HG03135 (cell line): ENCODE measurements at regions not wholly inside any gene's neighbourhood (a gene's known extent, or its start where the extent isn't known, plus 50 kb on each side); places are given as distances from the start of the nearest gene placed in this dataset.

Experiments used
- ATAC-seq: cut with Tn5 transposase; IDR thresholded peaks from one replicate; pipeline ENCODE4 v1.9.1; 2021; ENCODE audit warnings: mild to moderate bottlenecking, moderate library complexity; ENCODE audit not compliant: unreplicated experiment

GRCh38 chr10:4733150-4733842 lies 92.7 kb upstream of the AKR1E2 start:
- ATAC-seq = no peak

DNA sequence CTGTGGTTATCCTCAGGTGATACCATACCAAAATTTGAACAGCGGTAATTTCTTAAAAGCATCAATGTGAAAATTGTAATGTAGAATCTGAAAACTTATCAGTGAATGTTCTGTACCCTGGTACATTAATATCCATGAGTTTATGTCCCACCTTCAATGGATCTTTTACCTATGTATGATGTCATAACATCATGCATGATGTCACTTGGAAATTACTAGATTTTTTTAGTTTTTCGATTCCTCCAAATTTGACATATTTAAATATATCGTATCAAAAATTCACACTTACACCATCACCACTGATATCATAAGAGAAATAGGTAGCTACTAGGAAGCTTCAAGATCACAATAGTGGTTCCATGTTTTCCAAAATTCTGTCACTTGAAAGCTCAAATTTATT lies 95.0 kb upstream of the AKR1E2 start:
- ATAC-seq = no peak

DNA sequence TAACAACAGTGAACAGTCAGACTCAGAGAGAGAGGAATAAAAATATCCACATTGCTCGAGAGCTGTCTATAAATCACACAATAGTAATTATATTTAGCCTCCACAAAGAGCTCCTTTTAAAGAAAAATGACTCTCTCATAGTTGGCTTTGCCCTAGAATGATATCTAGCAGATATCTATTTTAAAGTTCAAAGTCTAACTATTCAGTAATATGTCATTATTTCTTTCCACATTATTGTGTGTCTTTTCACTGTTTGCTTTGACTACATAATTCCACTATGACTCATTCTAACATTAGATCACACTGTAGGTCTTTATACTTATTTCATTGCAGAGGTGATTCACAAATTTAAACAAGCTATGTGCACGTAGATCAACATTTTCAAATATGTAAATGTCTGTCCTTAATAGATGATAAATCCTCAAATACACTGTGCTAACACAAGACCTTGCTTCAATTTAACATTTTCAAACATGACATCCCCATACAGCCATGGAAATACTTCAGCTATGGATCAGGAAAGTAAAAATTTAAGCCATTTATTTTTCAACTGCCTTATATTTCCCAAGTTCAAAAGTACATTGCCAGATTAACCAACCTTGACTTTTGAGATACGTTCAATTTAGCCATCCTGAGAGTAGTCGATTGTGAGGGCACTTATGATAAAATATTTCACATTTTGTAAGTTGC lies 99.9 kb upstream of the AKR1E2 start:
- ATAC-seq = no peak

- no peak for ATAC-seq
Measured at GRCh38 chr10:4723860-4724259, 102.1 kb upstream of the AKR1E2 start.

DNA sequence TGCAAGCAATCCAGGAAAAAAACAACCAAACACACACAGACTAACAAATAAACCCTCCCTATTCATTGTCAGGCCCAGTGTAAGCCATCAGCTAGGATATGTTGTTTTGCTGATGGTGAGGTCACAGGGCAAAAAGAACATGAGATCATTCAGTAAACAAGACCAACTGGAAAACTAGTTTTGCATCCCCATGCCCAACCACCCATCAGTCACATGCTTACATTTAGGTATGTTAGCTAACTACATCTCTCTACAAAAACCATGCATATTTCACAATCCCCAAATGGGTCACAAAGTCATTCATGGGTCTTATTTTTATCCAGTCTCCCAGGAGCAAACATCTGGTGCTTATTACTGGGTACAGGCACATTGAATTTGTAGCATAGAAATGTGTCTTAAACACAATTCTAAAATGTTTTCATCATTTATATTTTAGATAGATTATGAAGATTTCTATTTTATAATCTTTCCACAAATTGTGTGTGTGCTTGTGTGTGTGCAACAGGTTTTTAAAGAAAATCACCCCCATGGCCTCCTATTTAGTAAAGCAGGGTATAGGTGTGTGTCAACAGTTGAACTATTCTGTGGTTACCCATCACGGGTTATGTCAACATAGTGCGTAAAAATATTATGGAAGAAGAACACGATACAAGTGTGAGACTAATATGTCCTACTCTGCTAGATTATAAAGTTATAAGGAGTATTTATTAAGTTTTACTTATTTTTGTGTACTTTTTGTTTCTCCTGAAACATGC lies 103.8 kb upstream of the AKR1E2 start:
- no peak for ATAC-seq

GRCh38 chr10:4720463-4720862 lies 105.5 kb upstream of the AKR1E2 start:
- no peak for ATAC-seq

DNA sequence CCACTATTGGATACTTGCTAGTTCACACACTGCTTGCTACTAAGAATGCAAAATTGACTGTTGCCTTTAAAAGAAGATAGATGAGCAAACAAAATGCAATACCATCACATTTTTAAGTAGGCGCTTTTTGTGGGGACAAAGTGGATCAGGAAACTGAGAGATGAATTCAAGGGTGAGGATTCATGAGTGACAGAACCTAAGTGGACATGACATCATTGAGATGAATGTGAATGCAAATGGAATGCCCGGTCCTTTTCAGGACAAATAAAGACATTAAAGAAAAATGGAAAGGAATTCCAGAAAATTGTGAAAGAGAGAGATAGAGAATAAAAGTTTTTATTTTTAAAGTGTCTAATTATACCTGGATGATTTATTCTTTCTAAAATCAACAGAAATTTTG lies 106.3 kb upstream of the AKR1E2 start:
- no peak for ATAC-seq

DNA sequence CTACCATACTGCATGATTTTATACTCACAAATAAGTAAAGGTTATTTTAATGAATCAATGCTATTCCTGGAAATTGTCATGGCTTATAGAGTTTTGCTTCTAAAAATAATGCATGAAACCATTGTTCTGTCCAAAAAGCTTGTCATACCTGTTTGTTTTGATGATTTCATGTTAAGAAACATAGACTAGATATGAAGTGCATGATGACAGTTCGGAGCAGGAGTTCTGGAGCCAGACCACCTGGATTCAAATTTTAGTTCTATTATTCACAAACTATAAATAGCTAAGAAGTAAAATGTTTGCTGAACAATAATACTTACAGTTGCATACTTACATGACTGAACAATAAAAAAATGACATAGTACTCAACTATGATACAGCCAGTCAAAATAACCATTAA lies 107.0 kb upstream of the AKR1E2 start:
- ATAC-seq = no peak

GRCh38 chr10:4718544-4718943 lies 107.5 kb upstream of the AKR1E2 start:
- no peak for ATAC-seq

DNA sequence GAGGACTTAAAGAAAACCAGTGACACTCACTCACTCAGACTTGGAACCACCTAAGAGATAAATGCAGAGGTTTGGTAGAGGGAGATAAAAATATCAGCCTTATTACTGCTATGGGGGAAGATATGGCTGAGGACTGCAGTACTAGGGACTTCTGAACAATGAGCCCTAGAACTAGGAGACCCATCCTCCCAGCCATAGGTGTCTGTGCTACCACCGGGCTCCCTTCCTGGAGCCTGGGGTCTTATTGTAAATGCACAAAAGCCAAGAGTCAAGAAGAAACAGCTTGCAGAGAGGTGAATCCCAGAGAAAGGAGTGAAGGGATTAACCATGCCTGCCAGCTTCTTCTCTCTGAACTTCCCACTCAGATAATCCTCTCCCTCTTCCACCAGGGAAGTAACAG lies 108.3 kb upstream of the AKR1E2 start:
- no peak for ATAC-seq

DNA sequence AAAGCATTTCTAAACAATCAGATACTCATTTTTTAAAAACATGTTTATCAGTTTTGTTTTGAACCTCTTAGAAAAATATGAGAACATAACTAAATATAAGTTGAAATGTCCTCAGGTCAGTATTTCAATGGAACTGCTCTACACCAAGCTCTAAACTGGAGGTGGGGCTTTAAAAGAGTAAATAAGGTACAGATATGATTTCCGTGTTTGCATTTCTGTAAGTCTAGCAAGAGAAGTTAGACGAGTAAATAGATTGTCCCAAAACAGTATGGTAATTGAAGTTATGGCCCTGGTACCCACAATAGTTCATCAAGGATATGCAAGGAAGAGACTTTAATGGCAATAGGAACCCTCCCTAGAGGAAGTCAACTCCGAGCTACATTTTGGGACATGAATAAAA lies 115.1 kb upstream of the AKR1E2 start:
- no peak for ATAC-seq

- no peak for ATAC-seq
Measured at GRCh38 chr10:4708123-4708759, 117.8 kb upstream of the AKR1E2 start.

DNA sequence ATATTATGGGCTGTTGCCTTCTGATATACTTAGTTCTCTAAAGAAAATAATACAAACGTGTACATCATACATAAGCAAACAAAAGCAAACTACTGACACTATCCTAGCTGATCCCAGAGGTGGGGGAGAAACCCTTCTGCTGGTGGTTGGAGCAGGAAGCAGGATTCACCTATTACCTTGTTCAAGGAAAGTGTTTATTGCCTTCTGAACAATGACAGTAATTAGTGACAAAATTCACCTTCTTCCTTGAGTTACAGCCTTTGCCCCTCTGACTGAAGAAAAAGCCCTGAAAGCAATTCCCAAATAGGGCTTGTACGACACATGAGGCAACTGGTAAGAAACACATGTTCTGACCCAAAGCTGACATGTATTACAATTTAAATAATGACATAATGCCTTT lies 118.8 kb upstream of the AKR1E2 start:
- no peak for ATAC-seq

DNA sequence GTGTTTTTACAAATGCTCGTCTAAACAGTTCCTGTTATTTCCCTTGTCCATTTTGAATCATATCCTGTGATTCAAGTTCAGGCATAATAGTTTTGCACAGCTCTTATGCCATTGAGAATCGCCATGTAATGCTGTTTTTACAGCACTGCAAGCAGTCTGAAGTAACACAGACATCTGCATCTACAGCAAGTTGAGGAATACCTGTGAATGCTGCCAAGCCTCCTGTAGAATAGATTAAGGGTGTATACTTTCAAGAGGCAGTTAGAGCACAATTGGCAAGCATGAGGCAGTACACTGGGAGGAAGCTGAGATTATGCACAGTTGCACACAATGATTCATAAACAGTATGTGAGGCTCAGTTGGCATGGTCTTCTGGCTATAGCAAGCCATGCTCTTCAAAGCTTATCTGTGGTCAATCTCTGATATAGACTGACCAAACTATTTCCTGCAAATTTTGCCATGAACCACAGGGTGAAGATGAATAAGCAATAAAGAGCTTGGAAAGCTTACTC lies 121.9 kb upstream of the AKR1E2 start:
- no peak for ATAC-seq

- ATAC-seq = no peak
Measured at GRCh38 chr10:4701016-4701415, 125.0 kb upstream of the AKR1E2 start.

GRCh38 chr10:4699950-4700730 lies 125.9 kb upstream of the AKR1E2 start:
- no peak for ATAC-seq

GRCh38 chr10:4698075-4698474 lies 127.9 kb upstream of the AKR1E2 start:
- ATAC-seq = no peak

DNA sequence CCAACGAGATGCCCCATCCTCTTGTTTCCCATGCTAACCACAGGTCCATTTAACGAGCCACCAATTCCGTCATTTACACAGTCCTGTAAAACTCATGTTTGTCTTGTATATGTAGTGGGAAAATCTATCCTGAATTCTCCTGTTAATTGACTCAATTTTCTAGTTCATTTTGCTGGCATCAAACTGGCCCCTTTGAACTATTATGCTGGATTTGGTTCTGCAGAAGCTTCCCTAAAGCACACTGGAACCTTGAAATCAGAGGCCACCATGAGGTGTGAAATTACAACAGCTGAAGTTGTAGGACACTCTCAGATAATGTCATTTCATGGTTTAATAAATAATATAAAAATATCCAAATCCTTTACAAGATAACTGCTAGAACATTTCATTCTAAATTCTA lies 129.8 kb upstream of the AKR1E2 start:
- no peak for ATAC-seq

DNA sequence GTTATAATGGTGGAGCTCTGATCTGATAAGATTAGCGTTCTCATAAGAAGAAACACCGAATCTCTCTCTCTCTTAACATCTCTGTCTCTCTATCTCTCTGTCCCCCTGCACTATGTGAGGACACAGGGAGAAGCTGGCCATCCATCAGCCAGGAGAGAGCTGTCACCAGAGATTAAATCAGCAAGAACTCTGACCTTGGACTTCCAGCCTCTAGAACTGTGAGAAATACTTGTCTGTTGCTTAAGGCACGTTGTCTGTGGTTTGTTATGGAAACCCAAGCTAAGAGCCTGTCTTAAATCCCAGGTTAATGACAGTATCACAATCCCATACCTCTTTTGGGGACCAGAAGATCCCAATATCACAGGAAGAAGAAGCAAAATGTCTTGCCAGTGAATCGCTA lies 132.0 kb upstream of the AKR1E2 start:
- no peak for ATAC-seq

GRCh38 chr10:4692206-4692605 lies 133.8 kb upstream of the AKR1E2 start:
- no peak for ATAC-seq

- no peak for ATAC-seq
Measured at GRCh38 chr10:4691776-4692175, 134.2 kb upstream of the AKR1E2 start.
